ENCODE measurements at regions not wholly inside any gene's neighbourhood (a gene's known extent, or its start where the extent isn't known, plus 50 kb on each side); places are given as distances from the start of the nearest gene placed in this dataset.

DNA sequence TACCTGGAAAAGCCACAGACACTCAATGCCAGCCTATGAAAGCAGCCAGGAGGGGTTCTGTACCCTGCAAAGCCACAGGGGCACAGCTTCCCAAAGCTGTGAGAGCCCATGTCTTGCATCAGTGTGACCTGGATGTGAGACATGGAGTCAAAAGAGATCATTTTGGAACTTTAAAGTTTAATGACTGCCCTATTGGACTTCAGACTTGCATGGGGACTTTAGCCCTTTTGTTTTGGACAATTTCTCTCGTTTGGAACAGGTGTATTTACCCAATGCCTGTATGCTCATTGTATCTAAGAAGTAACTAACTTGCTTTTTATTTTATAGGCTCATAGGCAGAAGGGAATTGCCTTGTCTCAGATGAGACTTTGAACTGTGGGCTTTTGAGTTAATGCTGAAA is 244.9 kb upstream of the TYRP1 start:
- Histone ChIP-seq H3K4me3 (ENCODE audit: low read depth, low read length) (no peak overlapping the region), H3K36me3 (ENCODE audit: control insufficient read depth, insufficient read depth, low read length) (no peaks in the 10 kb centered on the region), H3K27me3 (ENCODE audit: control insufficient read depth, insufficient read depth, low read length) (no peaks in the 10 kb centered on the region)
- CTCF ChIA-PET, result no interaction called here
- POLR2A ChIA-PET, result no interaction called here
- DNase-seq (ENCODE audit: low read depth), result no peak
- TF ChIP-seq, protein P1, sequence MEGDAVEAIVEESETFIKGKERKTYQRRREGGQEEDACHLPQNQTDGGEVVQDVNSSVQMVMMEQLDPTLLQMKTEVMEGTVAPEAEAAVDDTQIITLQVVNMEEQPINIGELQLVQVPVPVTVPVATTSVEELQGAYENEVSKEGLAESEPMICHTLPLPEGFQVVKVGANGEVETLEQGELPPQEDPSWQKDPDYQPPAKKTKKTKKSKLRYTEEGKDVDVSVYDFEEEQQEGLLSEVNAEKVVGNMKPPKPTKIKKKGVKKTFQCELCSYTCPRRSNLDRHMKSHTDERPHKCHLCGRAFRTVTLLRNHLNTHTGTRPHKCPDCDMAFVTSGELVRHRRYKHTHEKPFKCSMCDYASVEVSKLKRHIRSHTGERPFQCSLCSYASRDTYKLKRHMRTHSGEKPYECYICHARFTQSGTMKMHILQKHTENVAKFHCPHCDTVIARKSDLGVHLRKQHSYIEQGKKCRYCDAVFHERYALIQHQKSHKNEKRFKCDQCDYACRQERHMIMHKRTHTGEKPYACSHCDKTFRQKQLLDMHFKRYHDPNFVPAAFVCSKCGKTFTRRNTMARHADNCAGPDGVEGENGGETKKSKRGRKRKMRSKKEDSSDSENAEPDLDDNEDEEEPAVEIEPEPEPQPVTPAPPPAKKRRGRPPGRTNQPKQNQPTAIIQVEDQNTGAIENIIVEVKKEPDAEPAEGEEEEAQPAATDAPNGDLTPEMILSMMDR (IDR thresholded peaks at IDR 0.05; ENCODE audit: insufficient read depth, low read depth, low read length), result no peak

GRCh38 chr9:12457237-12457636 is 235.9 kb upstream of the TYRP1 start:
- POLR2A ChIA-PET, result no interaction called here
- no peaks in the 10 kb centered on the region for H3K36me3 ChIP-seq (ENCODE audit: control insufficient read depth, insufficient read depth, low read length)
- no peak for DNase-seq (ENCODE audit: low read depth)
- no peaks in the 10 kb centered on the region for H3K27me3 ChIP-seq (ENCODE audit: control insufficient read depth, insufficient read depth, low read length)
- TF ChIP-seq, protein P1 (IDR thresholded peaks at IDR 0.05; ENCODE audit: insufficient read depth, low read depth, low read length), result no peak
- CTCF ChIA-PET, result interaction anchor here (0.7 kb wide), 1 partner anchor 10 kb away, joined by 3 read pairs; no protein-coding TSS in a partner anchor
- no peak overlapping the region for H3K4me3 ChIP-seq (ENCODE audit: low read depth, low read length)

GRCh38 chr9:12461763-12462460 is 231.3 kb upstream of the TYRP1 start:
- POLR2A ChIA-PET, result no interaction called here

DNA sequence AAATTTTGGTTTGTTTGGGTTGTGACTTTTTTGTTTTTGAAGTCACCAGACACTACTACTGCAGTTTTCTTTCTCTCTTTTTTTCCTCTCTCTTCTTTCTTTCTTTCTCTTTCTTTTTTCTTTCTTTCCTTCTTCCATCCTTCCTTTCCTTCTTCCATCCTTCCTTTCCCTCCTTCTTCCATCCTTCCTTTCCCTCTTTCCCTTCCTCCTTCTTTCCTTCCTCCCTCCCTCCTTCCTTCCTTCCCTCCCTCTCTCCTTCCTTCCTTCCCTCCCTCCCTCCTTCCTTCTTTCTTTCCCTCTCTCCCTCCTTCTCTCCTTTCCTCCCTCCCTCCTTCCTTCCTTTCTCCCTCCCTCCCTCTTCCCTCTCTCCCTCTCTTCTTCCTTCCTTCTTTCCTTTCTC is 230.3 kb upstream of the TYRP1 start:
- ChIA-PET POLR2A (no interaction called here), CTCF (interaction anchor here (0.6 to 1.1 kb wide), 2 partner anchors 11 to 456 kb away, joined by 3 read pairs; no protein-coding TSS in a partner anchor)
- Histone ChIP-seq H3K27me3 (ENCODE audit: control insufficient read depth, insufficient read depth, low read length) (no peaks in the 10 kb centered on the region), H3K4me3 (ENCODE audit: low read depth, low read length) (no peak overlapping the region), H3K36me3 (ENCODE audit: control insufficient read depth, insufficient read depth, low read length) (no peaks in the 10 kb centered on the region)
- TF ChIP-seq, protein P1 (IDR thresholded peaks at IDR 0.05; ENCODE audit: insufficient read depth, low read depth, low read length), result no peak
- DNase-seq (ENCODE audit: low read depth), result no peak

More at GRCh38 chr9:12461763-12462460, 231.3 kb upstream of the TYRP1 start:
- Histone ChIP-seq H3K36me3 (ENCODE audit: control insufficient read depth, insufficient read depth, low read length) (no peaks in the 10 kb centered on the region), H3K27me3 (ENCODE audit: control insufficient read depth, insufficient read depth, low read length) (no peaks in the 10 kb centered on the region), H3K4me3 (ENCODE audit: low read depth, low read length) (no peak overlapping the region)
- TF ChIP-seq, protein P1 (IDR thresholded peaks at IDR 0.05; ENCODE audit: insufficient read depth, low read depth, low read length), result no peak
- CTCF ChIA-PET, result interaction anchor here (0.6 kb wide), 1 partner anchor 649 kb away, joined by 3 read pairs; no protein-coding TSS in a partner anchor
- DNase-seq (ENCODE audit: low read depth), result no peak

DNA sequence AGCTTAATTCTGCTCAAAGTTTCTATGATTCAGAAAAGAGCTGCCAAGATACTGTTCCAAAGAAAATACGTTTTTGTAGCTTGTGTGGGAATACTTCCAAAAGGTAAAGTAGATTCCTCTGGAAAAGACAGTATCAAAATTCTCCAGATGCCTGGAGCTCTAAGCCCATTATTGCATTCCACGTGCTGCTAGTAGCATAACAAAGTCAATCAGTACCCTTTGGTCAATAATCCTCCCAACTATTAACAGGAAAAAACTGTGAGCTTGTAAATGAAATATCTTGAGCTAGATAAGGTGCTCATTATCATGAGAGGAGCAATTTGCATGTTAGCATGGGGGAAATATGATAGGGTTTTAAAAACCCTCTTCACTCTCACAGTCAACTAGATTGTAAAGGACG is 229.5 kb upstream of the TYRP1 start:
- H3K4me3 ChIP-seq (ENCODE audit: low read depth, low read length), result no peak overlapping the region
- no peaks in the 10 kb centered on the region for H3K27me3 ChIP-seq (ENCODE audit: control insufficient read depth, insufficient read depth, low read length)
- TF ChIP-seq, protein P1 (IDR thresholded peaks at IDR 0.05; ENCODE audit: insufficient read depth, low read depth, low read length), result no peak
- DNase-seq (ENCODE audit: low read depth), result no peak
- POLR2A ChIA-PET, result no interaction called here
- CTCF ChIA-PET, result interaction anchor here (0.6 to 1.1 kb wide), 2 partner anchors 12 to 455 kb away, joined by 3 read pairs; no protein-coding TSS in a partner anchor
- no peaks in the 10 kb centered on the region for H3K36me3 ChIP-seq (ENCODE audit: control insufficient read depth, insufficient read depth, low read length)
